Upper lobe of left lung (tissue), 4 donors: ENCODE measurements at regions not wholly inside any gene's neighbourhood (a gene's known extent, or its start where the extent isn't known, plus 50 kb on each side); places are given as distances from the start of the nearest gene placed in this dataset.

Experiments
- EP300 ChIP-seq, 4 donors: sonication (generic); formaldehyde crosslinking; IDR thresholded peaks; one replicate each; pipeline ENCODE4 v1.5.1; 2017; ENCODE audit warnings: antibody characterized with exemption in 4 of 4, control low read depth in 2 of 4
- POLR2A ChIP-seq, 4 donors: fragments of 450-650 bp; IDR thresholded peaks; one replicate each; pipeline ENCODE4 v1.5.1; 2016 to 2017; ENCODE audit warnings: antibody characterized with exemption in 4 of 4, mild to moderate bottlenecking in 2 of 4
- POLR2AphosphoS5 ChIP-seq, 2 donors: sonication (generic); formaldehyde crosslinking; IDR thresholded peaks; one replicate each; pipeline ENCODE4 v1.5.1; 2017; ENCODE audit warnings: antibody characterized with exemption in 2 of 2
- TF ChIP-seq, protein P1 (sequence below), 6 experiments: fragments of 450-650 bp in 4 of 6; fragments of 200-600 bp in 2 of 6; sonication (generic) in 2 of 6; IDR thresholded peaks; one replicate each; pipeline ENCODE4 v1.5.1; 2016 to 2019; ENCODE audit warnings: antibody characterized with exemption in 6 of 6

DNA sequence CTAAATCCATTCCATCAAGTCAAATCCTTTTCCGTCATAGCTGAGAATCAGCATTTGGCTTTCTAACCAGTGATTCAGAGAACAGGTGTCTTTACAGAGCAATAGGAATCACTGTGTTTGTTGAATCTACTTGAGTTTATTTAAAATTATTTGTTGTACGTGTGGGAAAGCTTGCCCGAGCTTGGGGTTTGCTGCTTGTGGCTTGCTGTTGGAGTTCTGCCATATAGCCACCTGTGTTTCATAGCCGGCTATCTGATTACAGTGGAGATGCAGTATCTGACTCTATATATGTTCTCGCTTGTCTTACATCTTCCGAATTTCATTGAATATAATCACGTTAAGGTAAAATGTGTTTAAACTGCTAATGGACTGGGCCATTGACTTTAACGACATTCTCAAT is 274.3 kb upstream of the MKI67 start:
- TF ChIP-seq, protein P1, sequence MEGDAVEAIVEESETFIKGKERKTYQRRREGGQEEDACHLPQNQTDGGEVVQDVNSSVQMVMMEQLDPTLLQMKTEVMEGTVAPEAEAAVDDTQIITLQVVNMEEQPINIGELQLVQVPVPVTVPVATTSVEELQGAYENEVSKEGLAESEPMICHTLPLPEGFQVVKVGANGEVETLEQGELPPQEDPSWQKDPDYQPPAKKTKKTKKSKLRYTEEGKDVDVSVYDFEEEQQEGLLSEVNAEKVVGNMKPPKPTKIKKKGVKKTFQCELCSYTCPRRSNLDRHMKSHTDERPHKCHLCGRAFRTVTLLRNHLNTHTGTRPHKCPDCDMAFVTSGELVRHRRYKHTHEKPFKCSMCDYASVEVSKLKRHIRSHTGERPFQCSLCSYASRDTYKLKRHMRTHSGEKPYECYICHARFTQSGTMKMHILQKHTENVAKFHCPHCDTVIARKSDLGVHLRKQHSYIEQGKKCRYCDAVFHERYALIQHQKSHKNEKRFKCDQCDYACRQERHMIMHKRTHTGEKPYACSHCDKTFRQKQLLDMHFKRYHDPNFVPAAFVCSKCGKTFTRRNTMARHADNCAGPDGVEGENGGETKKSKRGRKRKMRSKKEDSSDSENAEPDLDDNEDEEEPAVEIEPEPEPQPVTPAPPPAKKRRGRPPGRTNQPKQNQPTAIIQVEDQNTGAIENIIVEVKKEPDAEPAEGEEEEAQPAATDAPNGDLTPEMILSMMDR (IDR thresholded peaks at IDR 0.05) = no peak
- TF ChIP-seq POLR2AphosphoS5 (IDR thresholded peaks at IDR 0.05) (no peak), POLR2A (IDR thresholded peaks at IDR 0.05) (no peak), EP300 (IDR thresholded peaks at IDR 0.05) (no peak)
